GM19351 (cell line): ENCODE measurements at regions not wholly inside any gene's neighbourhood (a gene's known extent, or its start where the extent isn't known, plus 50 kb on each side); places are given as distances from the start of the nearest gene placed in this dataset.
A peak's percentile ranks its signal among the peaks of the same experiment; 100 is the strongest.
"Not testable (repeated sequence)": the region's sequence is repeated elsewhere in the genome, so short reads cannot be mapped to it uniquely, and the experiment has no call there.

Experiments used
- ATAC-seq: cut with Tn5 transposase; IDR thresholded peaks from one replicate; pipeline ENCODE4 v1.9.1; 2021; ENCODE audit warnings: mild to moderate bottlenecking, moderate library complexity; ENCODE audit not compliant: unreplicated experiment

DNA sequence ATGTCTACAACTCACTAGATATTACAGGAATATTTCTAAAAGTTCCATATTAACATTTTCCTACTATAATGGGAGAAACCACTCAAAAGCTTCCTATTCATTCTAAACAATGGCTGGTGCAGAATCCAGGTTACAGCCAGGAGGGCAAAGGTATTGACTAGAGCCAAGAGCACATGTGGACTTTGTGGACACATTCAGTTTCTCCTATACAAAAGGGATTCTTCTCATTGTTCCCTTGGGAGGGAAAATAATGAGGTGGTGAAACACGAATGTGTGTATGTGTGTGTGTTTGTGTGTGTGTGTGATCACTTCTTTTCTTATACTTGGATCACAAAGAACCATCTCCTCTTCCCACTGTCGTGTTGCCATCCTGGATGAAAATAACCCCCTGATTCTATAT, 1000.0 kb downstream of the ADGRL2 start:
- no peak for ATAC-seq

DNA sequence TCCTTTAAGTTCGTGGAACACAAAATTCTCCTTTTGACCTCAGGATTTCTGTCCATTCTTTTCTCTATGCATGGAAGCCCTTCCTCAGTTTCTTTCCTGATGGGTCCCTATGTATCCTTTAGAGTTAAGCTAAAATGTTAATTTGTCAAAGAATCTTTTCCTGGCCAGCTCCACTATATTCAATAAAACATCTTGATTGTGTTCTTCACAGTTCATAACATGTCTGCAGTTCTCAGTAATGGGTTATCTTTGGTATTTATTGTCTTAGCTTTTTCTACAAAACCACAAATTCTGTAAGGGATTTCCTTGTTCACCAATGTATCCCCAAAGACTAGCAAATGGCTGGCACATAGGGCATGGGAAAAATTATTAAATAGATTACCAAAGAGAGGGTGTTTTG, 998.5 kb downstream of the ADGRL2 start:
- ATAC-seq, result no peak

DNA sequence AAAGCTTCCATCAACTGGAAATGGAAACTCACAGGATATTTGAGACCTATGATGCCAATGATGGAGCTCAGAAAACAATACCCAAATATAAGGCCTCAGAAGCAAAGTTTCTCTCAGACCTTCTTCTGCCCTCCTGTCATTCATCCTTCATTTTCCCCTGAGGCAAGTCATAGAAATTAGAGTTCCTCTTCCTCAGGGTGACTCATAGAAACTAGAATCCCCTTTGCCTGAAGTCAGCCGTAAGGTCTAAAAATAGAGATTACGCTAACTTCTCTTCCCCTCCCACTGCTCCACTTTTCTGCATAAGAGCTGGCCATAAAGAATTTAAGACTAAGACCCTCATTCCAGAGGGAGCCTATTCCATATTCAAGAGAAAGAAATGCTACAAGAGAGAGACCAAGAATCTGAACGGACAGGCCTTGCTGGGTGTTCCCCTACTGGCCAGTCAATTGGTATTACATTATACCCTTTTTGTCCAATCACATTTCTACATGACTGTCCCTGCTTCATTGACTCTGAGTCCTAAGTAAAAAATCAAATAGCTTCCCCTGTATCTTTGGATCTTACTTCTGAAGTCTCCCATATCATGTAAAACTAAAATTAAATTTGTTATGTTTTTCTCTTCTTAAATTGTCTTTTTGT, 994.9 kb downstream of the ADGRL2 start:
- ATAC-seq, result no peak

DNA sequence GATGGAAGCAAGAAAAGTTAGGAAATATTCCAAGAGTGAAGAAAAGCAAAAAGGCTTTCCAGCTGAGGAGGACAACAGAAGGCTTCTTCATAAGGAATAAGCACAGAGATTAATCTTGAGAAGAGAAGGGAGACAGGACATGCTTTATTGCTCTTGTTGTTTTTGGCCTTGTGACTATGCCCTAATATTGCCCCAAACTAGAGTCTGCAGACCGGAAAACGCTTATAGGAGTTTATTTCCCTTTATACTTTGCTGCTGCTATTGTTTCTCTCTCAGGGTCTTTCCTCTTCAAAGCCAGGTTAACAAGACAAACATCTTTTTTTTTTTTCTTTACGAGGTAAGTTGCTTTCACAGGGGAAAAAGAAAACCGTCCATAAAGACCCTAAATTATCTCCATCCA, 991.4 kb downstream of the ADGRL2 start:
- ATAC-seq, result no peak

DNA sequence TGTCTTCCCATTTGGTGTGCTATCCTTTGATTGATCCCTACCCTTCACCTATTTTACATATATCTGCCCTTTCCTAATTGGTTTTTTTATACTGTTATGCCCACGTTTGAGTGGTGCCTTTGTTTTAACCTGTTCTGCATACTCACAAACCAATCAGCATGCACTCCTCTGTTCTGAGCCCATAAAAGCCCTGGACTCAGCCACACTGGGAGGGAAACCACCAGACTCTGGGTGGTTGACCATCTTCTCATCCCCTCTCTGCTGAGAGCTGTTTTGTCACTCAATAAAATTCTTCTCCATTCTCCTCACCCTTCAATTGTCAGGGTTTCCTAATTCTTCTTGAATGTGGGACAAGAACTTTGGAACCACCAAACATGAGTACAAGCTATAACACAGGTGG, 989.8 kb downstream of the ADGRL2 start:
- no peak for ATAC-seq

DNA sequence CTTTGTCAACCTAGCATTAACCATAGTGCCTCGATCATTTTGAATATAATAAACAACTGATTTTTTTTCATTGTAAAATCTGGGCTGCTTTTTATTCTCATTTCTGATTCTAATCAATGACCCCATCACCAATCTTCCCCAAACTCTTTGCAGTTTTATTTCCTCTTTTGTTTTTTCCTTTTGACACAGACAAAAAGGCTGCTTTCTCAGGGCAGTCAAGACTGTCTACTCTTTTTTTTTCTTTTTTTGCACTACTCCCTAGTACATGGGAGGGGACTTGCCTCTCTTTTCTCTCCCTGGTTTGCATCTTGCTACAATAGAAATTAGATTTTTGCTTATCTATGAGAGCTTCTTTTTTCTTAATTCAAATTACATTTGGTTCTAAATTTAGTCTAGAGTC, 987.9 kb downstream of the ADGRL2 start:
- ATAC-seq, result no peak

DNA sequence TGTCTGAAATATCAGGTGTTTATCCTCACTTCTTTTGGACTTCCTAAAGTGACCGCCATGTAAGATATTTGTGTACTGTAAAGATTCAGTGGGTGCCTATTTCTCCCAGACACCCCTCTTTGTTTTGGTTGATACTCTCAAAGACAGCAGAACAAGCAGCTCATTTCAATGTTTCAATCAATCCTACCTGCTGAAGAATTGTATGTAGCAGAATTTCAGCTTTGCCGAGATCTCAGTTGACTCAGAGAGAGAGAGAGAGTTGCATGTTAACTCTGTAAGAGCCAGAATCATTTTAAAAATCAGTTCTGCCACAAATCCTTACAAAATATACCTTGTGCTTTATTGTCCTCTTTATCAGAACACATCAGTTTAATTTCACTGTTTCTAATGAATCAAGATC, 987.3 kb downstream of the ADGRL2 start:
- ATAC-seq, result no peak

DNA sequence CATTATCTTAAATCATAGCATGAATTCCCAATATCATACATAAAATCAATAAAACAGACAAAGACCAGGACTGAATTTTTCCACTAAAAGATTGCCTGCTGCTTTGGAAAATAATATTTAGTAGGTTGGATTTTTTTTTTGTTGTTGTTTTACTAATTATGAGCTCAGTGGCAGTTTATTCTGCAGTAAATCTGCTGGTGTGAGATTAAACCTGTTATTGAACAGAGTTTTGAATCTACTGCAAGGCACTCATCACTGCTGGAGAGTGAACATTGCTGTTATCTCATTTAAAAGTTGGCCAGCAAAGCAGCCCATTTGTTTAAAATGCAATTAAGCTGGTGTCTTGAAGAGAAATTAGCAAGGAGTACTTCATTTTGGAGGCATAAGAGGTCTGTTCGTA, 986.1 kb downstream of the ADGRL2 start:
- no peak for ATAC-seq

DNA sequence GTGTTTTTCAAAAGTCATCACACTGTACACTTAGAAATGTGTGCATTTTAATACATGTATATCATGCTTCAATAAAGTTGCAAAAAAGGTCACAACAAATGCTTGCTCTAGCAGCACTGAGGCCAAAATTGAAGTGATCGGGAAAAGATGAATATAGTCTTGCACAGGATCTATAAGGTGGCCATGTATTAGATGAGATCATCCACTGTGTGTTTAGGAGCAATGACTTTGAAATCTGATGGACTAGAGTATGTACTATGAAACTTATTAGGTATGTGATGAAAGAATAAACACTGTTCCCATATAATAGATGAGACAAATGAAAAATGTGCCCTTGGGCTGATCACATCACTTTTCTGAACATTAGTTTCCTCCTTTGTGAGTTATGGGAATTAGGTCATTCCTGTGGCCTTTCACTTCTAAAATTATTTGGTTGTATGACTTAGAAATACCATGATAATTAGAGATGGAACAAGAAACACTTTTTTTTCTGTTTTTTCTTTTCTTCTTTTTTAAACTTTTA, 984.6 kb downstream of the ADGRL2 start:
- ATAC-seq, result no peak

DNA sequence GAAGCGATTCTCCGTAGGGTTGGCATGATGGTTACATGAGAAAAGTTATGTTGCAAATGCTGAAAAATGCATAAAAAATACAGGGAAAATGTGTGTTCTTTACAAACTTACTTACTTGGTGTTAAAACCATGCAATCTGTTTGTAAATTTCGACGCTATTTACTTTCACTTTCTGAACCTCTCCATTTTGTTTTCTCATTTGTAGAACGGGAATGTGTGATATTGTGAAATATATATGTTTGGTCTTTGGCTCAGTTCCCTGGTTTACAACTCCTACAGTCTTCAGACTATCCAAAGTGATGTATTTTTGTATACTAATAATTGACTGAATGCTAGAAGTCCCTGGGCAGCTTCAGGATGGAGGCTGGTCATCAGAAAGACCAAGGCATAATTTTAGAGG, 982.3 kb downstream of the ADGRL2 start:
- ATAC-seq, result no peak

DNA sequence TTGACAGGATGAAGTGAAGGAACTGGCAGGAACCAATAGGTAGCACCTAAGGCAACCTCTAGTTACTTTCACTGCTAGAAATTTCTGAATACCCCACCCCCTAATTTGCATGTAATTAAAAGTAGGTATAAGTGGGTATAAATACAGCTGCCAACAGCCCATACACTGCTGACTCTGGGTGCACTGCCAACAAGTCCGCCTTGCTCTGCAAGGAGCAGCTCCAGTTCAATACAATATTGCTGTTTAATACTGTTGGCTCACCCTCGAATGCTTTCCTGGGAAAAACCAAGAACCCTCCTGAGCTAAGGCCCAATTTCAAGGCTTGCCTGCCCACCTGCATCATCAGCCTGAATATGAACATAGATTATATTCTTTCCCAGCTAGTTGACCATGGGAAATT, 981.9 kb downstream of the ADGRL2 start:
- ATAC-seq, result no peak

DNA sequence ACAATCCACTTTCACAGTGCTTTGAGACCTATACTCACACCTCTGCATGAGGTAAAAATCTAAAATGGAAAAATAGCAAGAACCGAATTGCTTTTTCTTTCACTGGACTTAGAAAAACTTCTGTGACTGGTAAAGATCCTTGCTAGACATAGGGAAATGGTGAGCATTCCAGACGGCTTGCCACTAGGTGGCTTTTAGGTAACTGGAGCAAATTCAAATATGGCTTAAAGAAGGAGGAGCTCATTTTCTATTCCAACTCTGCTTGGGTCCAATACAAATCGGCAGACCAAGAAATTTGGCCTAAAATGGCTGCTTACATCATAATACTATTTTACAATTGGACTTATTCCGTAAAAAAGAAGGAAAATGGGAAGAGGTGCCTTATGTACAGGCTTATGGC, 977.9 kb downstream of the ADGRL2 start:
- no peak for ATAC-seq

DNA sequence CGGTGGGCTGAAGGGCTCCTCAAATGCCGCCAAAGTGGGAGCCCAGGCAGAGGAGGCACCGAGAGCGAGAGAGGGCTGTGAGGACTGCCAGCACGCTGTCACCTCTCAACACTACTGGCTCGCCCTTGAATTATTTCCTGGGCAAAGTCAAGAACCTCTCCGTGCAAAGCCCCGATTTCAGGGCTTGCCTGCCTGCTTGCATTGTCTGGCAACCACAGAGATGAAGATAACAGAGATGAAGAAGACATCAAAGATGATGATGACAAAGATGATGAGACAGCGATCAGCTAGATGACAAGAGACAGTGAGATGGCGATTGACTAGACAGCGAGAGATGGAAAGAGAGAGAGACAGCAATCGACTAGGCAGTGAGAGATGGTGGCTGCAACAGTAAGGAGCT, 976.5 kb downstream of the ADGRL2 start:
- ATAC-seq, result no peak

DNA sequence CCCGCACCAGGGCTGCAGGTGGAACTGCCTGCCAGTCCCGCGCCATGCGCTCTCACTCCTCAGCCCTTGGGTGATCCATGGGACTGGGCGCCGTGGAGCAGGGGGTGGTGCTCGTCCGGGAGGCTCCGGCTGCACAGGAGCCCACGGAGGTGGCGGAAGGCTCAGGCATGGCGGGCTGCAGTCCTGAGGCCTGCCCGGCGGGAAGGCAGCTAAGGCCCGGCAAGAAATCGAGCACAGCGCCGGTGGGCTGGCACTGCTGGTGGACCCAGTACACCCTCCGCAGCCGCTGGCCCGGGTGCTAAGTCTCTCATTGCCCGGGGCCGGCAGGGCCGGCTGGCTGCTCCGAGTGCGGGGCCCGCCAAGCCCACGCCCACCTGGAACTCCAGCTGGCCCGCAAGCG, 976.0 kb downstream of the ADGRL2 start:
- not testable (repeated sequence) for ATAC-seq

DNA sequence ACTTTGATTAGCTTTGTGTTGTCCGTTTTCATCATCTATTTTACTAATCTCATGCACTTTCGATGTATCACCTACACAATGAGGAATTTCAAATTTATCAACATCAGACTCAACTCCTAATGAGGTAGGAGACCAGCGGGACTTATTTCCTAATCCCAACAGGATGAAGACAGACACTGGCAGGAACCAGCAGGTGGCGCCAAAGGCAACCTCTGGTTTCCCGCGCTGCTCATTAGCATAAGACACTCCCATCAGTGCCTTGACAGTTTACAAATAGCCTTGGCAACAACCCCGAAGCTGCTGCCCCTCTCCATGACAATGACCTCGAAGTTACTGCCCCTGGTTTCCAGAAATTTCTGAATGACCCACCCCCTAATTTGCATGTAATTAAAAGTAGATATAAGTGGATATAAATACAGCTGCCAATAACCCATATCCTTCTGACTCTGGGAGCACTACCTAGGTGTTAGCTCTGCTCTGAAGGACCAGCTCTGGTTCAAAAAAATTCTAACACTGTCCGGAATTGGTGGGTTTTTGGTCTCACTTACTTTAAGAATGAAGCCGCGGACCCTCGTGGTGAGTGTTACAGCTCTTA, 974.8 kb downstream of the ADGRL2 start:
- ATAC-seq, result no peak

DNA sequence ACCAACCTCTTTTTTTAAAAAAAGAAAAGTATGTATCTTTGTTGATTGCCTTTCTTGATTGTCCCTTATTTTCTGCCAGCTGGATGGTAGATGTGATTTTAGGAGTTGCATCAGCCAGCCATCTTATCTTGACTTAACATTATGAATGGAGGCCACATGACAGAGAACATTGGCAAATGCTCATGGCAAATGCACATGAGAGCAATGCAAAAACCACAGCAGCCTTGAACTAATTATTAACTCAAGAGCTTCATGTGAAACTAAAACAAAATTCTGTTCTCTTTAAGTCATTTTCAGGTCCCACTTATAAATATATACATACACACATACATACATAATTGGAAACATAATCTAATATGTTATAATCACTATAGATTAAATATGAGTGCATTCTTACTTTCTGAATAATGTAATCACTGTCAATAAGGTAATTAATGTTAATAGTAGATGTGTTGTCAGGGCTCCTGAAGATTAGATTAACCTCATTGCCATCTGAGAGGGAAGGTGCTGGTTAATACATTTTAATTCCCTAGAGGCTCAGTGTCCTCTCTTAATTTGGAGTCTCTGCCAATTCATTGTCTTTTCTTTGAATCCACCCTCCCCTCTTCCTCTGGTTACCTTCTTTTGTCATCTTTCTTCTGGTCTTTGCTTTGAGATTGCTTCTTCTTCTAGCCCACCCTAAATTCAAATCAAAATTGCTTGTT, 962.2 kb downstream of the ADGRL2 start:
- ATAC-seq, result peak; percentile 51

DNA sequence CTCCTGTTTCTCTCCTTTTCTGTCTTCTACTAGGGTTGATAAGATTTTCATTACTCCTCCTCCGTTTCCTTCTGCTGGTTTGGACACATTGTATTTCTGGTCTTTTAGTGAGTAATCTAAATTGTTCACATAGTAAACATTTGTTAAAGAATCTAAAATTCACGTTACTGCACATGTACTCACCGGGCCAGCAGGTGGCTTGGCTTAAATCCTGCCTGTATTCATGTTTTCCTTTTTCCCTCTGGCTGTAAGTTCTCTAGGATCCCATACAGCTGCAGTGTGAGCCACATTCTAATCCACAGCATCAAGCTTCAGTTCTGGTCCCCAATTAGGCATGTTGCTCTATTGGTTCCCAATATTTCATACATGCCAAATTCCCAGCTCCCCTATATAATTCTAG, 958.3 kb downstream of the ADGRL2 start:
- ATAC-seq, result no peak

DNA sequence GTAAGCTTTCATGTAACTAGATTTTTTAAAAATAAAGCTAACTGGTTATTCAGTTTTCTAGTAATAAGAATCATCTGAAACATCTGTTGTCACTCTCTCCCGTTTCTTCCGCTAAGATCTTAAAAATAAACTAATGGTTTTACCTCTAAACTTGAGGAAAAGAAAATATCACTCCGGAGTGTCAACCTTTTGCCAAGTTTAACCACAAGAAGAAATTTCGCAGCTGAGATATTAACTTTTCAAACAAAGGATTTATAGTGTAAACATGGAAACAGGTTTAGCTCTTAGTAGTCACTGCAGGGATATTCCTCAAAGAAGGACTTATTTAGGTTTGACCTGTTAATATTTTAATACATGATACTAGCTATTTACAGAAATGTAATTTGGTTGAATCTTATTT, 954.9 kb downstream of the ADGRL2 start:
- no peak for ATAC-seq

DNA sequence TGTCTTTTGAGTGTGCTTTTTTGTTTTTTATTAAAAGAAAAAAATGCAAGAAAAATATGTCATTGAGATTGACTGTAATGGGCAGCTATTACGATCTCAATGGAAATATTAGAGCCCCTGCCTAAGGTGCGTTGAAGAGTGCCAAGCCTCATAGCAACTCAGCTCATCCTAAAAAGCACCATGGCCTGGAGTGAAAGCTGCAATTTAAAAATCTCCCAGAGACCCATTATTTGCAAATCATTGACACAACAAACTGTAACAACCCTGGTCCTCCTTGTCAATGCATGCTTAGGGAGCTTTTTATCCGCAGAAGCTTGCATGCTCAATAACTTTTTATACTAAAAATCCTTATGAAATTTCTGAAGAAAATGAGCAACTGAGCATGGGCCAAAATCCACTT, 954.5 kb downstream of the ADGRL2 start:
- no peak for ATAC-seq

DNA sequence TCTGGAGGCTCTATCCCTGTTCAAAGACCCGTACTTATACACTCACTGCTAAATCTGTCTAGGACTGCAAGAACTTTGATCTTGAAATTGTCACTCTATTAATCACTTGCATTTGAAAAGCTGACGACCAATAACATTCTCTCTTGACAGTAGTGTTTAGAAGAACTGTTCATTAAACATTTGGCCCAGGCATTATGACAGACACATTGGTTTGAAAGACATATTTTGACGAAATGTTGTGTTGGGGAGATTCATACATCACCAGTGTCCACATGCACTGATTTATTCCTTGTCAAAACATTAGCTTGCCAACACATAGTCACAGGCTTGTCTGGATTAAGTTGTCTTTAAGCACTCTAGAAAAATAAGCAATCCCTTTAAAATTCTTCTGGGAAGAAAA, 951.3 kb downstream of the ADGRL2 start:
- ATAC-seq, result no peak

DNA sequence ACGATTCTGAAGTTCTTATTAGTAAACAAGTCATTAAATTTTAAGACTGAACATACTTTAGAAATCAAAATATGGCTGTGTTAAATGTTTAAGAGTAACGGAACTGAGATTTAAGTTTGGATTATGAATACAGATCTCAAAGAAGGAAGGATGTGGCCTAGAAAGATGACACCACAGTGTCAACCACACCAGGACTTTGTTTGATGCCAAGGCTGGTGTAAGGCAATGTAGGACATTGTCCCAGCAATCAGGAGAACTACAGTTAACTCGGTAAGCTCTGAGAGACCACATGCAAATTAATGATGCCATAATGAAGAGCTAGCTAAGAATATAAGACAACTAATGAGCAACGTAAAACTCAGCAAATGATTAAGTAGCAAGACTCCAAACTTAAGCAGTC, 932.9 kb downstream of the ADGRL2 start:
- ATAC-seq, result no peak

DNA sequence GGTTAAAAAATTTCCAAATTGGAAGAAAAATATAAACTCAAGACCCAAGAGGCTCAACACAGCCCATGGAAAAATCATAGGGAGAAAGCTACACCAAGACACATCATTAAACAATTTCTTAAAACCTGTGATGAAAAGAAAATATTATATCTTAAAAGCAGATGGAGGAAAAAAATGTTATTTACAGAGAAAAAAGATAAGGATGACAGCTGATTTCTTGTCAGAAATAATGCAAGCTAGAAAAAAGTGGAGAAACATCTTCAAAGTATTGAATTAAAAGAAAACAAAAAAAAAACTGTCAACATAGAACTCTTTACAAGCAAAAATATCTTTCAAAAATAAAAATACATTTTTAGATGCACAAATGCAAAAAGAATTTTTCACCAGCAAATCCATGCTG, 930.5 kb downstream of the ADGRL2 start:
- ATAC-seq, result no peak
